GM23338 (cell line): ENCODE measurements at regions not wholly inside any gene's neighbourhood (a gene's known extent, or its start where the extent isn't known, plus 50 kb on each side); places are given as distances from the start of the nearest gene placed in this dataset.

ENCODE experiments used
- CREB1 ChIP-seq: fragments of 250-450 bp; sonication (Bioruptor Pico); IDR thresholded peaks from 2 replicates; pipeline ENCODE4 v1.5.0; 2020; ENCODE audit warnings: low read depth, mild to moderate bottlenecking, moderate library complexity
- CTCF ChIP-seq, 2 experiments: fragments of 200-600 bp in 1 of 2; sonication (generic) in 1 of 2; conservative IDR thresholded peaks; 2 replicates each; pipeline versions ENCODE4 v1.5.1 to v1.6.1; 2016 to 2017; ENCODE audit warnings: antibody characterized with exemption in 2 of 2, low read depth in 2 of 2, mild to moderate bottlenecking in 2 of 2, moderate library complexity in 1 of 2
- EZH2 ChIP-seq: fragments of 200-600 bp; sonication (generic); IDR thresholded peaks from one replicate; pipeline ENCODE4 v1.8.0; 2017; ENCODE audit warnings: antibody characterized with exemption, mild to moderate bottlenecking, low read depth; ENCODE audit not compliant: unreplicated experiment
- EZH2phosphoT487 ChIP-seq: fragments of 200-600 bp; sonication (generic); IDR thresholded peaks from one replicate; pipeline ENCODE4 v1.8.1; 2018; ENCODE audit warnings: antibody characterized with exemption; ENCODE audit not compliant: unreplicated experiment
- JUNB ChIP-seq: IDR thresholded peaks from one replicate; pipeline ENCODE4 v1.6.1; 2016; ENCODE audit warnings: antibody characterized with exemption; ENCODE audit not compliant: unreplicated experiment
- POLR2AphosphoS5 ChIP-seq: IDR thresholded peaks from 2 replicates; pipeline ENCODE4 v1.6.1; 2016; ENCODE audit warnings: antibody characterized with exemption, low read depth
- STAT1 ChIP-seq: IDR thresholded peaks from one replicate; pipeline ENCODE4 v1.6.1; 2016; ENCODE audit warnings: antibody characterized with exemption; ENCODE audit not compliant: unreplicated experiment
- ZNF462 ChIP-seq: fragments of 250-450 bp; sonication (Bioruptor Pico); IDR thresholded peaks from 2 replicates; pipeline ENCODE4 v1.5.0; 2020; ENCODE audit warnings: mild to moderate bottlenecking, moderate library complexity

- no peak for TF ChIP-seq CTCF (conservative IDR thresholded peaks at IDR 0.05; ENCODE audit: low read depth in 2 of 2)
- TF ChIP-seq POLR2AphosphoS5 = no peak
- TF ChIP-seq EZH2 = no peak
- no peak for TF ChIP-seq JUNB
- TF ChIP-seq ZNF462 (CRISPR knock-in tag) = no peak
- TF ChIP-seq STAT1 = no peak
- TF ChIP-seq EZH2phosphoT487 = no peak
- no peak for TF ChIP-seq CREB1 (CRISPR knock-in tag)
Observed at GRCh38 chr5:57055731-57056130, 103.8 kb upstream of the MIER3 start.
